Liver (tissue), 7 donors: ENCODE measurements at regions not wholly inside any gene's neighbourhood (a gene's known extent, or its start where the extent isn't known, plus 50 kb on each side); places are given as distances from the start of the nearest gene placed in this dataset.

ENCODE experiments used
- DNase-seq: peaks from one replicate; pipeline ENCODE4 v3.0.0-alpha.2; 2017; ENCODE audit warnings: low spot score
- H3K27ac ChIP-seq, 2 donors: one replicate each; pipeline ENCODE4 v1.7.0; 2013; ENCODE audit warnings: inconsistent platforms in 2 of 2, low read length in 2 of 2, control low read depth in 1 of 2, low read depth in 1 of 2, mild to moderate bottlenecking in 1 of 2
- H3K27me3 ChIP-seq, 4 donors: one replicate each; pipeline versions ENCODE4 v1.6.1 to v1.7.0; 2013; ENCODE audit warnings: low read length in 3 of 4, inconsistent platforms in 1 of 4, mild to moderate bottlenecking in 1 of 4, moderate library complexity in 1 of 4; ENCODE audit not compliant: control insufficient read depth in 4 of 4, insufficient read depth in 4 of 4
- H3K36me3 ChIP-seq, 4 donors: one replicate each; pipeline versions ENCODE4 v1.6.1 to v1.7.0; 2013; ENCODE audit warnings: low read length in 3 of 4, mild to moderate bottlenecking in 3 of 4, low read depth in 1 of 4, moderate library complexity in 1 of 4; ENCODE audit not compliant: control insufficient read depth in 4 of 4, insufficient read depth in 3 of 4
- H3K4me1 ChIP-seq, 4 donors: one replicate each; pipeline versions ENCODE4 v1.6.1 to v1.7.0; 2013; ENCODE audit warnings: low read length in 3 of 4, mild to moderate bottlenecking in 3 of 4, moderate library complexity in 1 of 4; ENCODE audit not compliant: control insufficient read depth in 4 of 4, insufficient read depth in 4 of 4
- H3K4me3 ChIP-seq, 3 donors: one replicate each; pipeline versions ENCODE4 v1.6.1 to v1.7.0; 2013; ENCODE audit warnings: low read length in 3 of 3, control low read depth in 1 of 3, low read depth in 1 of 3, mild to moderate bottlenecking in 1 of 3
- H3K9ac ChIP-seq, 2 donors: one replicate each; pipeline ENCODE4 v1.7.0; 2013; ENCODE audit warnings: low read length in 2 of 2, mild to moderate bottlenecking in 2 of 2, moderate library complexity in 2 of 2, control low read depth in 1 of 2, low read depth in 1 of 2
- H3K9me3 ChIP-seq, 4 donors: one replicate each; pipeline versions ENCODE4 v1.6.1 to v1.7.0; 2013; ENCODE audit warnings: low read length in 3 of 4; ENCODE audit not compliant: control insufficient read depth in 4 of 4
- EGR1 ChIP-seq, 2 donors: IDR thresholded peaks; 2 replicates each; pipeline ENCODE4 v1.6.1; 2016 to 2018; ENCODE audit warnings: antibody characterized with exemption in 2 of 2, low read depth in 2 of 2
- FOXA1 ChIP-seq: IDR thresholded peaks from 2 replicates; pipeline ENCODE4 v1.6.1; 2016; ENCODE audit warnings: antibody characterized with exemption
- FOXA2 ChIP-seq: IDR thresholded peaks from 2 replicates; pipeline ENCODE4 v1.6.1; 2016; ENCODE audit warnings: antibody characterized with exemption
- GABPA ChIP-seq, 2 donors: IDR thresholded peaks in 1 of 2; conservative IDR thresholded peaks in 1 of 2; 2 replicates each; pipeline ENCODE4 v1.6.1; 2016; ENCODE audit warnings: antibody characterized with exemption in 2 of 2, mild to moderate bottlenecking in 1 of 2, moderate library complexity in 1 of 2
- HNF4A ChIP-seq, 2 donors: conservative IDR thresholded peaks; 2 replicates each; pipeline ENCODE4 v1.6.1; 2016; ENCODE audit warnings: antibody characterized with exemption in 2 of 2, mild to moderate bottlenecking in 2 of 2
- HNF4G ChIP-seq: IDR thresholded peaks from 2 replicates; pipeline ENCODE4 v1.6.1; 2016; ENCODE audit warnings: antibody characterized with exemption
- JUND ChIP-seq, 2 donors: IDR thresholded peaks; 2 replicates each; pipeline ENCODE4 v1.6.1; 2016; ENCODE audit warnings: antibody characterized with exemption in 2 of 2
- NR2F2 ChIP-seq: IDR thresholded peaks from 2 replicates; pipeline ENCODE4 v1.6.1; 2016; ENCODE audit warnings: antibody characterized with exemption
- RAD21 ChIP-seq, 2 donors: IDR thresholded peaks; 2 replicates each; pipeline ENCODE4 v1.6.1; 2016; ENCODE audit warnings: antibody characterized with exemption in 2 of 2, mild to moderate bottlenecking in 2 of 2
- REST ChIP-seq: IDR thresholded peaks from 2 replicates; pipeline ENCODE4 v1.6.1; 2016; ENCODE audit warnings: antibody characterized with exemption, mild to moderate bottlenecking
- RXRA ChIP-seq, 2 donors: IDR thresholded peaks; 2 replicates each; pipeline ENCODE4 v1.6.1; 2017 to 2018; ENCODE audit warnings: antibody characterized with exemption in 2 of 2, mild to moderate bottlenecking in 1 of 2
- SP1 ChIP-seq: IDR thresholded peaks from 2 replicates; pipeline ENCODE4 v1.6.1; 2018; ENCODE audit warnings: antibody characterized with exemption, mild to moderate bottlenecking
- TAF1 ChIP-seq: conservative IDR thresholded peaks from 2 replicates; pipeline ENCODE4 v1.6.1; 2016; ENCODE audit warnings: antibody characterized with exemption, mild to moderate bottlenecking
- YY1 ChIP-seq: IDR thresholded peaks from 2 replicates; pipeline ENCODE4 v1.6.1; 2016; ENCODE audit warnings: antibody characterized with exemption, mild to moderate bottlenecking
- WGBS: extraction: QIAGEN DNeasy Blood & Tissue Kit; methylation state at CpG from one replicate; pipeline ENCODE4 v1.1.7; 2013; 5-methylcytosine and 5-hydroxymethylcytosine counted together
- TF ChIP-seq, protein P1 (sequence below): IDR thresholded peaks from 2 replicates; pipeline ENCODE4 v1.6.1; 2016; ENCODE audit warnings: antibody characterized with exemption
- TF ChIP-seq, protein P2 (sequence below): IDR thresholded peaks from 2 replicates; pipeline ENCODE4 v1.6.1; 2016; ENCODE audit warnings: antibody characterized with exemption
- TF ChIP-seq, protein P3 (sequence below): IDR thresholded peaks from 2 replicates; pipeline ENCODE4 v1.6.1; 2016; ENCODE audit warnings: antibody characterized with exemption
- donor health status: healthy.
- donor health status: healthy.
- donor health status: healthy.
- donor health status: healthy.

GRCh38 chr6:142510211-142510610 is 208.4 kb downstream of the ADGRG6 start (continued):
- TF ChIP-seq FOXA1 (no peak), GABPA (IDR thresholded peaks at IDR 0.05 in 1 of 2, conservative IDR thresholded peaks at IDR 0.05 in 1 of 2) (no peak), EGR1 (IDR thresholded peaks at IDR 0.05; ENCODE audit: low read depth in 2 of 2) (no peak), JUND (IDR thresholded peaks at IDR 0.05) (no peak), SP1 (no peak), TAF1 (no peak), FOXA2 (no peak), YY1 (no peak)
- TF ChIP-seq, protein P1, sequence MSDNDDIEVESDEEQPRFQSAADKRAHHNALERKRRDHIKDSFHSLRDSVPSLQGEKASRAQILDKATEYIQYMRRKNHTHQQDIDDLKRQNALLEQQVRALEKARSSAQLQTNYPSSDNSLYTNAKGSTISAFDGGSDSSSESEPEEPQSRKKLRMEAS: no peak

DNA sequence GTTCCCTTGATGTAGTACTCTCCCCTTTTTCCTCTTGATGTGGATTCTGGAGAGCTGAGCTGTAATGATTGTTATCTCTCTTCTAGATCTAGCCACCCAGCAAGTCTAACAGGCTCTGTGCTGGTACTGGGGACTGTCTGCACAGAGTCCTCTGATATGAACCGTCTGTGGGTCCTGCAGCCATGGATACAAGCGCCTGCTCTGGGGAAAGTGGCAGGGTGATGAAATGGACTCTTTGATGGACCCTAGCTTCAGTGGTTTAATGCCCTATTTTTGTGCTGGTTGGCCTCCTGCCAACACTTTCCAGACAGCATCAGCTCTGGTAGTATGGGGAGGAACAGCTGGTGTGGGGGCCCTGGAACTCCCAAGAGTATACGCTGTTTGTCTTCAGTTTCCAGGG is 216.3 kb downstream of the ADGRG6 start:
- TF ChIP-seq, protein P2, sequence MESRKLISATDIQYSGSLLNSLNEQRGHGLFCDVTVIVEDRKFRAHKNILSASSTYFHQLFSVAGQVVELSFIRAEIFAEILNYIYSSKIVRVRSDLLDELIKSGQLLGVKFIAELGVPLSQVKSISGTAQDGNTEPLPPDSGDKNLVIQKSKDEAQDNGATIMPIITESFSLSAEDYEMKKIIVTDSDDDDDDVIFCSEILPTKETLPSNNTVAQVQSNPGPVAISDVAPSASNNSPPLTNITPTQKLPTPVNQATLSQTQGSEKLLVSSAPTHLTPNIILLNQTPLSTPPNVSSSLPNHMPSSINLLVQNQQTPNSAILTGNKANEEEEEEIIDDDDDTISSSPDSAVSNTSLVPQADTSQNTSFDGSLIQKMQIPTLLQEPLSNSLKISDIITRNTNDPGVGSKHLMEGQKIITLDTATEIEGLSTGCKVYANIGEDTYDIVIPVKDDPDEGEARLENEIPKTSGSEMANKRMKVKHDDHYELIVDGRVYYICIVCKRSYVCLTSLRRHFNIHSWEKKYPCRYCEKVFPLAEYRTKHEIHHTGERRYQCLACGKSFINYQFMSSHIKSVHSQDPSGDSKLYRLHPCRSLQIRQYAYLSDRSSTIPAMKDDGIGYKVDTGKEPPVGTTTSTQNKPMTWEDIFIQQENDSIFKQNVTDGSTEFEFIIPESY: no peak
- TF ChIP-seq REST (no peak), EGR1 (IDR thresholded peaks at IDR 0.05; ENCODE audit: low read depth in 2 of 2) (no peak), FOXA1 (no peak), RXRA (IDR thresholded peaks at IDR 0.05) (no peak), GABPA (IDR thresholded peaks at IDR 0.05 in 1 of 2, conservative IDR thresholded peaks at IDR 0.05 in 1 of 2) (no peak), NR2F2 (no peak), HNF4A (conservative IDR thresholded peaks at IDR 0.05) (no peak), FOXA2 (no peak), RAD21 (IDR thresholded peaks at IDR 0.05) (no peak), JUND (IDR thresholded peaks at IDR 0.05) (no peak), SP1 (no peak)
- no peak for DNase-seq
- Histone ChIP-seq H3K27me3 (no peaks in the 10 kb centered on the region), H3K4me1 (no peaks in the 10 kb centered on the region), H3K9ac (no peak overlapping the region), H3K9me3 (no peaks in the 10 kb centered on the region), H3K4me3 (no peak overlapping the region), H3K27ac (no peak overlapping the region), H3K36me3 (no peaks in the 10 kb centered on the region)
- whole genome bisulfite sequencing: 70% methylated on average over 3 of the region's 3 CpGs

DNA sequence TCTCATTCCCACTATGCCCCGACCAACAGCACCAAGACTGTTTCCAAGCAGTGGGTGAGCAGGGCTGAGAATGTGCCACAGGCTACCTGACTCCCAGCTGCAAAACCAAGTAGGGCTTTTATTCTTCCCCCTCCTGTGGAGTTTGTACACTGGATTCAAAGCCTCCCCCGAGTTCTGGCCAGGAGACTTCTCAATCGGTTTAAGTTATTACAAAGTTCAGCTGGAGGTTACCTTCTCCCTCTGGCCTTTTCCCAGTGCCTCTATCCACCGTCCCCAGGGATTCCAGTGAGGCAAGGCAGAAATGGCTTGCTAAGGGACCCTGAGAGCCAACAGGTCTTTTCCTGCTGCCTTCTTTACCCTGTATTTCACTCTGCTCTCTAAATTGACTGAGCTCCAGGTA is 217.0 kb downstream of the ADGRG6 start:
- no peak for DNase-seq
- Histone ChIP-seq H3K4me3 (no peak overlapping the region), H3K9ac (no peak overlapping the region), H3K36me3 (no peaks in the 10 kb centered on the region), H3K27me3 (no peaks in the 10 kb centered on the region), H3K9me3 (no peaks in the 10 kb centered on the region), H3K4me1 (no peaks in the 10 kb centered on the region), H3K27ac (no peak overlapping the region)
- WGBS: 68% methylated on average over 4 of the region's 4 CpGs
- TF ChIP-seq FOXA1 (no peak), TAF1 (no peak), HNF4A (conservative IDR thresholded peaks at IDR 0.05) (no peak), GABPA (IDR thresholded peaks at IDR 0.05 in 1 of 2, conservative IDR thresholded peaks at IDR 0.05 in 1 of 2) (no peak), RAD21 (IDR thresholded peaks at IDR 0.05) (no peak), HNF4G (no peak), SP1 (no peak), JUND (IDR thresholded peaks at IDR 0.05) (no peak), REST (no peak), YY1 (no peak), NR2F2 (no peak)
- TF ChIP-seq, protein P3, sequence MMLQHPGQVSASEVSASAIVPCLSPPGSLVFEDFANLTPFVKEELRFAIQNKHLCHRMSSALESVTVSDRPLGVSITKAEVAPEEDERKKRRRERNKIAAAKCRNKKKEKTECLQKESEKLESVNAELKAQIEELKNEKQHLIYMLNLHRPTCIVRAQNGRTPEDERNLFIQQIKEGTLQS: no peak
- TF ChIP-seq, protein P2: no peak
